Retinal pigment epithelial cell (primary cell): ENCODE measurements at regions not wholly inside any gene's neighbourhood (a gene's known extent, or its start where the extent isn't known, plus 50 kb on each side); places are given as distances from the start of the nearest gene placed in this dataset.

Source experiments
- DNase-seq: peaks from one replicate; pipeline ENCODE4 v3.0.0-alpha.2; 2010; ENCODE audit warnings: low read depth
- H3K4me3 ChIP-seq: 2 replicates; pipeline ENCODE4 v1.5.1; 2011; ENCODE audit warnings: mild to moderate bottlenecking, low read length, control low read depth, moderate library complexity
- CTCF ChIP-seq: conservative IDR thresholded peaks from 2 replicates; pipeline ENCODE4 v1.5.1; 2011; ENCODE audit warnings: low read depth, low read length, control low read depth, inconsistent platforms

- no peak overlapping the region for H3K4me3 ChIP-seq
- TF ChIP-seq CTCF, result no peak
- no peak for DNase-seq
Observed at GRCh38 chr20:1775117-1775516, 117.5 kb upstream of the SIRPG start.

GRCh38 chr20:1774479-1774878 lies 116.9 kb upstream of the SIRPG start:
- no peak for TF ChIP-seq CTCF
- no peak overlapping the region for H3K4me3 ChIP-seq
- no peak for DNase-seq

GRCh38 chr20:1773816-1774215 lies 116.2 kb upstream of the SIRPG start:
- TF ChIP-seq CTCF, result no peak
- no peak for DNase-seq
- H3K4me3 ChIP-seq, result no peak overlapping the region

DNA sequence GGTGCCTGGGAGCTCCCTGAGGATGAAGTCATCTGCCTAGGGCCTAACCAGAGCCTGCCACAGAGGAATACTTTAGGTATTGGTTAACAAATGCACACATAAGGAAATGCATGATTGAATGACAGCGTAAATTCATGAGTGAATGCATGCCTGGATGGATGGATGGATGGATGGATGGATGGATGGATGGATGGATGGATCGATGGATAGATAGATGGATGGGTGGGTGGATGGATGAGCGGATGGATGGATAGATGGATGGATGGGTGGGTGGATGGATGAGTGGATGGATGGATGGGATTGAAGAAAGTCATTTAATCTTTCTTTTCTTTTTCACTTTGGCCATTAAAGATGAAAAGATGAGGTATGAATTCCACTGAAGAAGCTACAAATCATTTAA lies 111.9 kb upstream of the SIRPG start:
- DNase-seq, result no peak
- no peak overlapping the region for H3K4me3 ChIP-seq
- TF ChIP-seq CTCF, result no peak

- no peak for DNase-seq
- H3K4me3 ChIP-seq, result no peak overlapping the region
- TF ChIP-seq CTCF, result no peak
Observed at GRCh38 chr20:1766731-1767130, 109.2 kb upstream of the SIRPG start.

DNA sequence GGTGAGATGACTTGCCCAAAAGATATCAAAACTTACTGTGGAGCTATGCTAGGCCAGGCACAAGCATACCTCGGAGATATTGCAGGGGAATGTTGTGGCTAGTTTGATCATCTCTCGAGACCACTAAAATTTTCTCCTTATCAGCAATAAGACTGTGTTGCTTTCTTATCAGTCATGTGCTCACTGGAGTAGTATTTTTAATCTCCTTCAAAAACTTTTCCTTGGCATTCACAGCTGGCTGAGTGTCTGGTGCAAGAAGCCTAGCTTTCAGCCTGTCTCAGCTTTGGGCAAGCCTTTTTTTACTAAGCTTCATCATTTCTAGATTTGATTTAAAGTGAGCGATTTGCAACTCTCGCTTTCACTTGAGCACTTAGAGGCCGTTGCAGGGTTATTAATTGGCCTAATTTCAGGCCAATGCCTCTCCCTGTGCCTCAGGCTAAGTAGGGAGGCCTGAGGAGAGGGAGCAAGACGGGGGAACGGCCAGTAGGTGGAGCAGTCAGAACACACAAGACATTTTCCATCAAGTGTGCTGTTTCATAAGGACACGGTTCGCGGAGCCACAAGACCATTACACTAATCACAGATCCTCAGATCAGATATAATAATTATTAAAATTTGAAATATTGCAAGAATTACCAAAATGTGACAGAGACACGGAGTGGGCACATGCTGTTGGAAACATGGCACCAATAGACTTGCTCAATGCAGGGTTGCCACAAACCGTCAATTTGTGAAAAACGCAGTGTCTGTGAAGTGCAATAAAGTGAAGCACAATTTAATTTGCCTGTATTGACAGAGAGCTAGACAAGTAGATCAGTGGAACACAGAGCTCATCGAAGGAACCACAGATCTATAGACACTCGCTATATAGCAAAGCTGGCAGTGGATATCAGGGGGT lies 106.8 kb upstream of the SIRPG start:
- peak; percentile 93 for TF ChIP-seq CTCF
- peak; percentile 52 for DNase-seq
- no peak overlapping the region for H3K4me3 ChIP-seq

GRCh38 chr20:1761598-1761997 lies 104.0 kb upstream of the SIRPG start:
- TF ChIP-seq CTCF, result no peak
- DNase-seq, result no peak
- no peak overlapping the region for H3K4me3 ChIP-seq
